Neural cell (in vitro differentiated cells): ENCODE measurements at regions not wholly inside any gene's neighbourhood (a gene's known extent, or its start where the extent isn't known, plus 50 kb on each side); places are given as distances from the start of the nearest gene placed in this dataset.

Experiments
- EP300 ChIP-seq: fragments of 450-650 bp; conservative IDR thresholded peaks from 2 replicates; pipeline ENCODE4 v1.6.1; 2014; ENCODE audit warnings: antibody characterized with exemption, mild to moderate bottlenecking, moderate library complexity; ENCODE audit not compliant: poor library complexity, severe bottlenecking
- EZH2 ChIP-seq: fragments of 200-600, 300-800 bp; shearing (Covaris generic), sonication (generic); IDR thresholded peaks from 2 replicates; pipeline ENCODE4 v1.6.1; 2014; ENCODE audit warnings: antibody characterized with exemption, low read length, borderline replicate concordance, mild to moderate bottlenecking; ENCODE audit not compliant: insufficient read depth, poor library complexity, severe bottlenecking
- MXI1 ChIP-seq: fragments of 450-650 bp; conservative IDR thresholded peaks from 2 replicates; pipeline ENCODE4 v1.6.1; 2014; ENCODE audit warnings: antibody characterized with exemption, mild to moderate bottlenecking; ENCODE audit not compliant: poor library complexity, severe bottlenecking
- POLR2AphosphoS5 ChIP-seq: IDR thresholded peaks from 2 replicates; pipeline ENCODE4 v1.6.1; 2012
- TAF1 ChIP-seq: IDR thresholded peaks from 2 replicates; pipeline ENCODE4 v1.6.1; 2012; ENCODE audit warnings: low read depth
- TF ChIP-seq, protein P1 (sequence below): fragments of 450-650 bp; IDR thresholded peaks from 2 replicates; pipeline ENCODE4 v1.5.1; 2014; ENCODE audit warnings: antibody characterized with exemption, mild to moderate bottlenecking, moderate library complexity; ENCODE audit not compliant: poor library complexity, severe bottlenecking

DNA sequence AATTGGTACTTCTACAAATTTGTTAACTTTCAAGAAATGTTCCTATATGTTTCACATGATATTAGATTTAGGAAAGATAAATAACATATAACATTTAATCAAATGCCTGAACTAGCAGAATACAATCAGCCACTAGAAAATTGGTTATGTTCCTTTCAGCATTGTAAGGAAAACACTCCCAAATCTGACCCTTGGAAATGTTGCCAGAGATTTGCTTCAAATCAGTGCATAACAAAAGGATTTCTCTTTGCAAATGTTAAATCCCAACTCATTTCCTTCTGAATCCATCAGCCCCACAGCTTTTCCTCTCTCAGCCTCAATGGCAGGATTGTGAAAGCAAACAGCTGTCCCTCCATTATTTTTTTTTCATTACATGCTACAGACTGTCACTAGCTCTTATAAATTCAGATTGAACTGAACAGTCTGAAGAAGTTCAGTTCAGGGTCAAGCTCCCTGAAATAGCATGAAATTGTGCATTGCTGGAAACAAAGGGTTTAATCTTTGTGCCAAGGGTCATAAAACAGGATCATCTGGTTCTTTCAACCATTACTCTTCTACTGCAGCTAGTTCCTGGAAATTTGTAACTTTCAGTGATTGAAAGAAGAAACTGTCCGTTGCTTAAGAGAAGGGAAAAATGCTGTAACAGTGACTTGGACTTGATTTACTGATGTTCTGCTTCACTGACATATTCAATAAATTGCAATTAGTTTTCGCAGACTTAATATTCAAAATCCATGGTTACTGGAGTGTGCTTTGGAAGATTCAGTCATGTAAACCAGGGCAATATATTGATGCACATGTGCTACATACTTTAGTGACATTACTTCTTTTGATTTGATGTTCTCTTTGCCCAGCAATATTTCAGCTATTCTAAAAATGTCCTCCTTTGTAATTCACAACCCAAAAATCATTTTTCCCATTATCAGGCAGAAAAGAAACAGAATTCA, 246.4 kb downstream of the RPL10L start:
- TF ChIP-seq, protein P1, sequence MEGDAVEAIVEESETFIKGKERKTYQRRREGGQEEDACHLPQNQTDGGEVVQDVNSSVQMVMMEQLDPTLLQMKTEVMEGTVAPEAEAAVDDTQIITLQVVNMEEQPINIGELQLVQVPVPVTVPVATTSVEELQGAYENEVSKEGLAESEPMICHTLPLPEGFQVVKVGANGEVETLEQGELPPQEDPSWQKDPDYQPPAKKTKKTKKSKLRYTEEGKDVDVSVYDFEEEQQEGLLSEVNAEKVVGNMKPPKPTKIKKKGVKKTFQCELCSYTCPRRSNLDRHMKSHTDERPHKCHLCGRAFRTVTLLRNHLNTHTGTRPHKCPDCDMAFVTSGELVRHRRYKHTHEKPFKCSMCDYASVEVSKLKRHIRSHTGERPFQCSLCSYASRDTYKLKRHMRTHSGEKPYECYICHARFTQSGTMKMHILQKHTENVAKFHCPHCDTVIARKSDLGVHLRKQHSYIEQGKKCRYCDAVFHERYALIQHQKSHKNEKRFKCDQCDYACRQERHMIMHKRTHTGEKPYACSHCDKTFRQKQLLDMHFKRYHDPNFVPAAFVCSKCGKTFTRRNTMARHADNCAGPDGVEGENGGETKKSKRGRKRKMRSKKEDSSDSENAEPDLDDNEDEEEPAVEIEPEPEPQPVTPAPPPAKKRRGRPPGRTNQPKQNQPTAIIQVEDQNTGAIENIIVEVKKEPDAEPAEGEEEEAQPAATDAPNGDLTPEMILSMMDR = no peak
- TF ChIP-seq EP300 (no peak), MXI1 (no peak), EZH2 (no peak), TAF1 (no peak), POLR2AphosphoS5 (no peak)
